HL-60 (cell line): ENCODE measurements at regions not wholly inside any gene's neighbourhood (a gene's known extent, or its start where the extent isn't known, plus 50 kb on each side); places are given as distances from the start of the nearest gene placed in this dataset.

Experiments
- DNase-seq, 2 experiments: peaks; one replicate each; pipeline ENCODE4 v3.0.0-alpha.2; 2010 to 2020; ENCODE audit warnings: low read depth in 1 of 2, low spot score in 1 of 2
- H3K27ac ChIP-seq: fragments of 250-450 bp; sonication (Bioruptor Pico); replicated peaks from 2 replicates; pipeline ENCODE4 v1.5.1; 2020; ENCODE audit warnings: mild to moderate bottlenecking, moderate library complexity
- H3K27me3 ChIP-seq: fragments of 250-450 bp; sonication (Bioruptor Pico); 2 replicates; pipeline ENCODE4 v1.5.1; 2021; ENCODE audit warnings: mild to moderate bottlenecking, moderate library complexity; ENCODE audit not compliant: insufficient read depth, poor library complexity, severe bottlenecking
- H3K4me3 ChIP-seq: replicated peaks from 2 replicates; pipeline ENCODE4 v1.5.1; 2011; ENCODE audit warnings: mild to moderate bottlenecking, control low read depth, low read length; ENCODE audit not compliant: insufficient read depth
- CTCF ChIP-seq: IDR thresholded peaks from one replicate; pipeline ENCODE4 v1.5.1; 2011; ENCODE audit warnings: low read length, control low read depth, inconsistent platforms; ENCODE audit not compliant: insufficient read depth
- GABPA ChIP-seq: IDR thresholded peaks from 2 replicates; pipeline ENCODE4 v1.6.1; 2012; ENCODE audit warnings: low read depth
- POLR2AphosphoS5 ChIP-seq: IDR thresholded peaks from 2 replicates; pipeline ENCODE4 v1.6.1; 2012; ENCODE audit warnings: low read depth
- SPI1 ChIP-seq: IDR thresholded peaks from 2 replicates; pipeline ENCODE4 v1.6.1; 2012; ENCODE audit warnings: low read depth, mild to moderate bottlenecking, borderline replicate concordance
- TF ChIP-seq, protein P1 (sequence below): IDR thresholded peaks from 2 replicates; pipeline ENCODE4 v1.6.1; 2012; ENCODE audit warnings: low read depth; ENCODE audit not compliant: insufficient replicate concordance

DNA sequence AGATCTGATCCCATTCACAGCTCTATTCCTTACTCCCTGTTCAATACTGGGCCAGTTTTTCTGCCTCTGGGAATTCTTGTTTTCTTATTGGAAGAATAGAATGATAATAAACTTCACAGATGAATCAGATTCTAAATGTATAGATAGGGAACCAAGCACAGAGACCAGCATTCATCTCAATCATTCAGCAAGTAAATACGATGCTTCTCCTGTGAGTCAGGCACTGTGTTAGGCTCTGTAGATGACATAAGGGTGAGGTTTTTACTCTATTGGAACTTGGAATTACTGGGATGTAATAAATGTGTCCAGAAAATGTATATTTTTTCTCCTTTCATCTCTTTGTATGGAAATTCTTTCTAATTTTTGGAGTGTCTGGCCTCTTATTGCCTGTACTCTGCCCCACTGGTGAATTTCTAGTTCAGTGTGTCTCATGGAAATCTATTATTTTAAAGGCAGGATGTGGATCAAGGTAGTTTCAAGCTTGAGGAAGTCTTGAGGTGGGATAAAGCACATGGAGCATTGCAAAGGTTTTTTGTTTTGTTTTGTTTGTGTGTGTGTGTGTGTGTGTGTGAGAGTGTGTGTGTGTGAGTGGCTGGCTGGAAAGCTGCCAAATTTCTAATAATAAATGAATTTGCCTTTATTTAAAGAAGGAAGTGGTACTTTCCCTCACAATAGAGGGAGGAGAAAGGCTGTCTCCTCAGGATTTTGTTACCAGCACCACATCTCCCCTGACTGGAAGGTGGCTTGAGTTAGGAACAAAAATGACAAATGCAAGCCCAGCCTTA is 117.9 kb upstream of the HS3ST1 start:
- Histone ChIP-seq H3K4me3 (no peak overlapping the region), H3K27ac (no peak overlapping the region), H3K27me3 (no peaks in the 10 kb centered on the region)
- no peak for DNase-seq
- TF ChIP-seq GABPA, result no peak
- TF ChIP-seq, protein P1, sequence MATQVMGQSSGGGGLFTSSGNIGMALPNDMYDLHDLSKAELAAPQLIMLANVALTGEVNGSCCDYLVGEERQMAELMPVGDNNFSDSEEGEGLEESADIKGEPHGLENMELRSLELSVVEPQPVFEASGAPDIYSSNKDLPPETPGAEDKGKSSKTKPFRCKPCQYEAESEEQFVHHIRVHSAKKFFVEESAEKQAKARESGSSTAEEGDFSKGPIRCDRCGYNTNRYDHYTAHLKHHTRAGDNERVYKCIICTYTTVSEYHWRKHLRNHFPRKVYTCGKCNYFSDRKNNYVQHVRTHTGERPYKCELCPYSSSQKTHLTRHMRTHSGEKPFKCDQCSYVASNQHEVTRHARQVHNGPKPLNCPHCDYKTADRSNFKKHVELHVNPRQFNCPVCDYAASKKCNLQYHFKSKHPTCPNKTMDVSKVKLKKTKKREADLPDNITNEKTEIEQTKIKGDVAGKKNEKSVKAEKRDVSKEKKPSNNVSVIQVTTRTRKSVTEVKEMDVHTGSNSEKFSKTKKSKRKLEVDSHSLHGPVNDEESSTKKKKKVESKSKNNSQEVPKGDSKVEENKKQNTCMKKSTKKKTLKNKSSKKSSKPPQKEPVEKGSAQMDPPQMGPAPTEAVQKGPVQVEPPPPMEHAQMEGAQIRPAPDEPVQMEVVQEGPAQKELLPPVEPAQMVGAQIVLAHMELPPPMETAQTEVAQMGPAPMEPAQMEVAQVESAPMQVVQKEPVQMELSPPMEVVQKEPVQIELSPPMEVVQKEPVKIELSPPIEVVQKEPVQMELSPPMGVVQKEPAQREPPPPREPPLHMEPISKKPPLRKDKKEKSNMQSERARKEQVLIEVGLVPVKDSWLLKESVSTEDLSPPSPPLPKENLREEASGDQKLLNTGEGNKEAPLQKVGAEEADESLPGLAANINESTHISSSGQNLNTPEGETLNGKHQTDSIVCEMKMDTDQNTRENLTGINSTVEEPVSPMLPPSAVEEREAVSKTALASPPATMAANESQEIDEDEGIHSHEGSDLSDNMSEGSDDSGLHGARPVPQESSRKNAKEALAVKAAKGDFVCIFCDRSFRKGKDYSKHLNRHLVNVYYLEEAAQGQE, result no peak
- TF ChIP-seq POLR2AphosphoS5, result no peak
- no peak for TF ChIP-seq CTCF
- no peak for TF ChIP-seq SPI1

DNA sequence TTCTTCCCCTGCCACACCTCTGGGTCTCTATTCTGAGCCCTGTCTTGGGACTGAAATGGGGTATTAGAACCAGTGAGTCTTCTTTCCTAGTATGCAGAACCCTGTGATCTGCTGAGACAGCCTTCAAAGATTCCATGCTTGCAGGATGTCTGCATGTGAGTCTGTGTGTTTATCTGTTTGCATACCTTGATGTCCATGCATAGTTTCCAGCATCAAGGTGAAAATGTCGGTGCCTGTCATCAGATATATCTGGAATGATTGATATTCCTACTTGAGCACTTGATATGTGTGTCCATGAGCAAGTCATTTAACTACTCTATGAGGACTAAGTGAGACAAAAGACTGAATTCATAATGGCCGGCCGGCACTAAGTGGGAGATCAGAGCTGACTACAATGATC is 117.0 kb upstream of the HS3ST1 start:
- Histone ChIP-seq H3K27me3 (no peaks in the 10 kb centered on the region), H3K27ac (no peak overlapping the region), H3K4me3 (no peak overlapping the region)
- TF ChIP-seq SPI1 (no peak), GABPA (no peak), CTCF (no peak), POLR2AphosphoS5 (no peak)
- TF ChIP-seq, protein P1, result no peak
- DNase-seq, result no peak

GRCh38 chr4:11544211-11544610 is 115.5 kb upstream of the HS3ST1 start:
- DNase-seq, result no peak
- Histone ChIP-seq H3K27me3 (no peaks in the 10 kb centered on the region), H3K4me3 (no peak overlapping the region), H3K27ac (no peak overlapping the region)
- TF ChIP-seq POLR2AphosphoS5, result no peak
- TF ChIP-seq, protein P1, result no peak
